Spleen (tissue), 11 donors: ENCODE measurements at regions not wholly inside any gene's neighbourhood (a gene's known extent, or its start where the extent isn't known, plus 50 kb on each side); places are given as distances from the start of the nearest gene placed in this dataset.

ENCODE experiments used
- DNase-seq: peaks from one replicate; pipeline ENCODE4 v3.0.0-alpha.2; 2020
- H3K27ac ChIP-seq, 8 donors: fragments of 200-600 bp; sonication (generic) in 7 of 8; 1 replicate in 4 of 8; 2 replicates in 4 of 8; pipeline versions ENCODE4 v1.5.0 to v1.8.0; 2016 to 2021; ENCODE audit warnings: inconsistent platforms in 4 of 8, mild to moderate bottlenecking in 4 of 8, moderate library complexity in 1 of 8
- H3K27me3 ChIP-seq, 7 donors: fragments of 200-600 bp; sonication (generic) in 6 of 7; replicated peaks in 1 of 7; 1 replicate in 4 of 7; 2 replicates in 3 of 7; pipeline versions ENCODE4 v1.5.0 to v1.8.0; 2016 to 2021; ENCODE audit warnings: inconsistent platforms in 3 of 7, mild to moderate bottlenecking in 1 of 7
- H3K36me3 ChIP-seq, 6 donors: fragments of 200-600 bp; sonication (generic) in 5 of 6; 1 replicate in 4 of 6; 2 replicates in 2 of 6; pipeline versions ENCODE4 v1.5.0 to v1.8.0; 2016 to 2021; ENCODE audit warnings: inconsistent platforms in 2 of 6
- H3K4me1 ChIP-seq, 6 donors: fragments of 200-600 bp; sonication (generic) in 5 of 6; 1 replicate in 3 of 6; 2 replicates in 3 of 6; pipeline versions ENCODE4 v1.5.0 to v1.8.0; 2016 to 2021; ENCODE audit warnings: inconsistent platforms in 3 of 6
- H3K4me3 ChIP-seq, 8 donors: fragments of 200-600 bp; sonication (generic) in 7 of 8; 1 replicate in 4 of 8; 2 replicates in 4 of 8; pipeline versions ENCODE4 v1.5.0 to v1.8.0; 2016 to 2021; ENCODE audit warnings: inconsistent platforms in 4 of 8, mild to moderate bottlenecking in 4 of 8, moderate library complexity in 2 of 8
- H3K9me3 ChIP-seq, 8 donors: fragments of 200-600 bp; sonication (generic) in 7 of 8; 1 replicate in 4 of 8; 2 replicates in 4 of 8; pipeline versions ENCODE4 v1.5.0 to v1.8.0; 2016 to 2021; ENCODE audit warnings: inconsistent platforms in 4 of 8
- POLR2A ChIP-seq, 3 donors: fragments of 450-650 bp; IDR thresholded peaks; one replicate each; pipeline ENCODE4 v1.5.1; 2017; ENCODE audit warnings: antibody characterized with exemption in 3 of 3, mild to moderate bottlenecking in 1 of 3
- POLR2AphosphoS5 ChIP-seq, 3 donors: sonication (generic); formaldehyde crosslinking; IDR thresholded peaks; one replicate each; pipeline ENCODE4 v1.5.1; 2017; ENCODE audit warnings: antibody characterized with exemption in 3 of 3
- WGBS, 5 donors: extraction: QIAGEN DNeasy Blood & Tissue Kit in 3 of 5; methylation state at CpG; one replicate each; pipeline versions ENCODE4 v1.1.5 to v1.1.7; 2013 to 2018; 5-methylcytosine and 5-hydroxymethylcytosine counted together
- intact Hi-C: fragments of 100-400 bp; cut with DNase I; formaldehyde crosslinking; loops from one replicate; pipeline ENCODE4 v1.15.0; 2023; ENCODE audit warnings: low total_unique reads
- small RNA-seq, 4 donors: library from RNA; depleted of rRNA; stranded (forward); fragments of <200 nt; gene quantifications; one replicate each; pipeline ENCODE3, GENCODE V24; 2016
- TF ChIP-seq, protein P1 (sequence below), 11 experiments: fragments of 200-600 bp in 7 of 11; fragments of 450-650 bp in 4 of 11; sonication (generic) in 4 of 11; IDR thresholded peaks in 8 of 11; conservative IDR thresholded peaks in 3 of 11; 1 replicate in 7 of 11; 2 replicates in 4 of 11; pipeline versions ENCODE4 v1.4.0 to v1.8.0; 2016 to 2021; ENCODE audit warnings: antibody characterized with exemption in 11 of 11, inconsistent platforms in 4 of 11, mild to moderate bottlenecking in 1 of 11
- donor health status: healthy with polysubstance abuse.
- donor health status: DM: no; HTN: no; CAD: no; lungs with moderate emphysema.
- donor health status: DM: no; HTN: no; CAD: no.
- donor health status: Bipolar disorder and iron deficiency.
- donor health status: healthy.
- donor health status: DM: no; HTN: no; CAD: no.
- donor health status: DM: yes; HTN: yes; CAD: no.

- no peaks in the 10 kb centered on the region for H3K9me3 ChIP-seq
- TF ChIP-seq POLR2AphosphoS5 (IDR thresholded peaks at IDR 0.05) (no peak), POLR2A (IDR thresholded peaks at IDR 0.05) (no peak)
- 44 to 73% (median 61%) methylated on average over 2 of the region's 2 CpGs for WGBS, 5 donors
- intact Hi-C loops, result loop anchor here (10.0 kb wide), 1 partner anchor 1235 kb away; no protein-coding TSS in a partner anchor
- no peak overlapping the region for H3K4me3 ChIP-seq
- DNase-seq, result no peak
- no peaks in the 10 kb centered on the region for H3K36me3 ChIP-seq
- peaks cover 0 to 15% (median 9%) of the 10 kb centered on the region in 6 donors for H3K4me1 ChIP-seq
- no peak overlapping the region for H3K27ac ChIP-seq
- H3K27me3 ChIP-seq, result peaks cover 0 to 10% (median 0%) of the 10 kb centered on the region in 7 donors
These were observed 118.8 kb downstream of the ADTRP start for GRCh38 chr6:11659757-11660156.

DNA sequence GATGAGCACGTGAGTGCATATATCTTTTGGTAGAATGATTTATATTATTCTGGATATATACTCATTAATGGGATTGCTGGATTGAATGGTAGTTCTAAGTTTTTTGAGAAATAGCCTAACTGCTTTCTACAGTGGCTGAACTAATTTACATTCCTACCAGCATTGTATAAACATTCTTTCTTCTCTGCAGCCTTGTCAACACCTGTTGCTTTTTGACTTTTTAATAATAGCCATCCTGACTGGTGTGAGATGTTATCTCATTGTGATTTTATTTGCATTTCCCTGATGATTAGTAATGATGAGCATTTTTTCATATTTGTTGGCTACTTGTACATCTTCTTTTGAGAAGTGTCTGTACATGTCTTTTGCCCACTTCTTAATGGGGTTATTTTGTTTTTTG is 116.3 kb downstream of the ADTRP start:
- Histone ChIP-seq H3K27me3 (no peaks in the 10 kb centered on the region), H3K27ac (no peak overlapping the region), H3K36me3 (no peaks in the 10 kb centered on the region), H3K9me3 (no peaks in the 10 kb centered on the region), H3K4me3 (no peak overlapping the region), H3K4me1 (no peaks in the 10 kb centered on the region)
- WGBS, 5 donors, result 81 to 100% (median 86%) methylated on average over 1 of the region's 1 CpG
- TF ChIP-seq POLR2A (IDR thresholded peaks at IDR 0.05), result no peak
- TF ChIP-seq, protein P1, sequence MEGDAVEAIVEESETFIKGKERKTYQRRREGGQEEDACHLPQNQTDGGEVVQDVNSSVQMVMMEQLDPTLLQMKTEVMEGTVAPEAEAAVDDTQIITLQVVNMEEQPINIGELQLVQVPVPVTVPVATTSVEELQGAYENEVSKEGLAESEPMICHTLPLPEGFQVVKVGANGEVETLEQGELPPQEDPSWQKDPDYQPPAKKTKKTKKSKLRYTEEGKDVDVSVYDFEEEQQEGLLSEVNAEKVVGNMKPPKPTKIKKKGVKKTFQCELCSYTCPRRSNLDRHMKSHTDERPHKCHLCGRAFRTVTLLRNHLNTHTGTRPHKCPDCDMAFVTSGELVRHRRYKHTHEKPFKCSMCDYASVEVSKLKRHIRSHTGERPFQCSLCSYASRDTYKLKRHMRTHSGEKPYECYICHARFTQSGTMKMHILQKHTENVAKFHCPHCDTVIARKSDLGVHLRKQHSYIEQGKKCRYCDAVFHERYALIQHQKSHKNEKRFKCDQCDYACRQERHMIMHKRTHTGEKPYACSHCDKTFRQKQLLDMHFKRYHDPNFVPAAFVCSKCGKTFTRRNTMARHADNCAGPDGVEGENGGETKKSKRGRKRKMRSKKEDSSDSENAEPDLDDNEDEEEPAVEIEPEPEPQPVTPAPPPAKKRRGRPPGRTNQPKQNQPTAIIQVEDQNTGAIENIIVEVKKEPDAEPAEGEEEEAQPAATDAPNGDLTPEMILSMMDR (IDR thresholded peaks at IDR 0.05 in 8 of 11, conservative IDR thresholded peaks at IDR 0.05 in 3 of 11), result no peak
- no peak for TF ChIP-seq POLR2AphosphoS5 (IDR thresholded peaks at IDR 0.05)
- intact Hi-C loops, result no loop called here
- DNase-seq, result no peak

- no peak overlapping the region for H3K27ac ChIP-seq
- TF ChIP-seq, protein P1 (IDR thresholded peaks at IDR 0.05 in 8 of 11, conservative IDR thresholded peaks at IDR 0.05 in 3 of 11), result no peak
- TF ChIP-seq POLR2A (IDR thresholded peaks at IDR 0.05) (no peak), POLR2AphosphoS5 (IDR thresholded peaks at IDR 0.05) (no peak)
- no peaks in the 10 kb centered on the region for H3K9me3 ChIP-seq
- no peak overlapping the region for H3K4me3 ChIP-seq
- DNase-seq, result no peak
- 83 to 93% (median 90%) methylated on average over 2 of the region's 2 CpGs for WGBS, 5 donors
- H3K4me1 ChIP-seq, result no peaks in the 10 kb centered on the region
- H3K36me3 ChIP-seq, result no peaks in the 10 kb centered on the region
- intact Hi-C loops, result no loop called here
- peaks cover 0 to under 1% (median 0%) of the 10 kb centered on the region in 7 donors for H3K27me3 ChIP-seq
These were observed 115.1 kb downstream of the ADTRP start for GRCh38 chr6:11663519-11663918.

Small RNA genes in the stretch of these regions (small RNA-seq; reads per million reads assigned to genes)
- 0 reads per million in 4 donors for gene RF00017
